ENCODE measurements at regions not wholly inside any gene's neighbourhood (a gene's known extent, or its start where the extent isn't known, plus 50 kb on each side); places are given as distances from the start of the nearest gene placed in this dataset.
"Not testable (repeated sequence)": the region's sequence is repeated elsewhere in the genome, so short reads cannot be mapped to it uniquely, and the experiment has no call there.

GRCh38 chr2:217585362-217585761 is 417.4 kb downstream of the TNS1 start:
- no peak for DNase-seq (ENCODE audit: low spot score)

- DNase-seq (ENCODE audit: low spot score) = not testable (repeated sequence)
Measured at GRCh38 chr2:217580407-217580806, 422.4 kb downstream of the TNS1 start.

- no peak for DNase-seq (ENCODE audit: low spot score)
Measured at GRCh38 chr2:217573571-217573970, 429.2 kb downstream of the TNS1 start.

- no peak for DNase-seq (ENCODE audit: low spot score)
Measured at GRCh38 chr2:217570394-217570793, 432.4 kb downstream of the TNS1 start.

GRCh38 chr2:217568289-217568971 is 434.4 kb downstream of the TNS1 start:
- no peak for DNase-seq (ENCODE audit: low spot score)

GRCh38 chr2:217563565-217563964 is 439.2 kb downstream of the TNS1 start:
- DNase-seq (ENCODE audit: low spot score) = no peak

- no peak for DNase-seq (ENCODE audit: low spot score)
Measured at GRCh38 chr2:217562871-217563480, 439.8 kb downstream of the TNS1 start.

- no peak for DNase-seq (ENCODE audit: low spot score)
Measured at GRCh38 chr2:217559084-217559483, 443.7 kb downstream of the TNS1 start.

GRCh38 chr2:217555081-217555876 is 447.5 kb downstream of the TNS1 start:
- DNase-seq (ENCODE audit: low spot score) = no peak

- no peak for DNase-seq (ENCODE audit: low spot score)
Measured at GRCh38 chr2:217553679-217554078, 449.1 kb downstream of the TNS1 start.

GRCh38 chr2:217553202-217553601 is 449.6 kb downstream of the TNS1 start:
- DNase-seq (ENCODE audit: low spot score) = no peak

GRCh38 chr2:217552081-217552480 is 450.7 kb downstream of the TNS1 start:
- DNase-seq (ENCODE audit: low spot score) = no peak

- peak; percentile 34 for DNase-seq (ENCODE audit: low spot score)
Measured at GRCh38 chr2:217551252-217551899, 451.4 kb downstream of the TNS1 start.

GRCh38 chr2:217539126-217539525 is 463.7 kb downstream of the TNS1 start:
- DNase-seq (ENCODE audit: low spot score) = no peak

- DNase-seq (ENCODE audit: low spot score) = peak; percentile 5
Measured at GRCh38 chr2:217538719-217539118, 464.1 kb downstream of the TNS1 start.

- no peak for DNase-seq (ENCODE audit: low spot score)
Measured at GRCh38 chr2:217535957-217536708, 466.7 kb downstream of the TNS1 start.

GRCh38 chr2:217530392-217531090 is 472.3 kb downstream of the TNS1 start:
- DNase-seq (ENCODE audit: low spot score) = peak; percentile 35

GRCh38 chr2:217529271-217529670 is 473.5 kb downstream of the TNS1 start:
- no peak for DNase-seq (ENCODE audit: low spot score)

GRCh38 chr2:217527590-217528202 is 475.1 kb downstream of the TNS1 start:
- DNase-seq (ENCODE audit: low spot score) = no peak

GRCh38 chr2:217525076-217525475 is 477.7 kb downstream of the TNS1 start:
- no peak for DNase-seq (ENCODE audit: low spot score)

GRCh38 chr2:217523286-217523685 is 479.5 kb downstream of the TNS1 start:
- DNase-seq (ENCODE audit: low spot score) = no peak
